K562 (cell line): ENCODE measurements at regions not wholly inside any gene's neighbourhood (a gene's known extent, or its start where the extent isn't known, plus 50 kb on each side); places are given as distances from the start of the nearest gene placed in this dataset.

Experiments used
- CHD2 ChIP-seq: IDR thresholded peaks from 2 replicates; pipeline ENCODE4 v1.6.1; 2011; ENCODE audit warnings: low read depth, low read length
- ELF1 ChIP-seq: fragments of 200-800 bp; sonication (Bioruptor generic); IDR thresholded peaks from 2 replicates; pipeline ENCODE4 v1.6.1; 2016; ENCODE audit warnings: missing genetic modification characterization, missing compliant biosample characterization
- HCFC1 ChIP-seq: IDR thresholded peaks from 2 replicates; pipeline ENCODE4 v1.6.1; 2012; ENCODE audit warnings: low read depth, low read length, improper control_type of control experiment
- IRF2 ChIP-seq: sonication (generic); formaldehyde crosslinking; IDR thresholded peaks from 2 replicates; pipeline ENCODE4 v1.8.1; 2022; ENCODE audit warnings: mild to moderate bottlenecking, missing genetic modification reagents
- MXI1 ChIP-seq: IDR thresholded peaks from 2 replicates; pipeline ENCODE4 v1.6.1; 2011; ENCODE audit warnings: low read depth, mild to moderate bottlenecking, improper control_type of control experiment, low read length
- POLR2AphosphoS5 ChIP-seq: IDR thresholded peaks from 2 replicates; pipeline ENCODE4 v1.6.1; 2011; ENCODE audit warnings: mild to moderate bottlenecking, low read depth, low read length, moderate library complexity; ENCODE audit not compliant: control insufficient read depth, insufficient read depth
- SPI1 ChIP-seq: IDR thresholded peaks from 2 replicates; pipeline ENCODE4 v1.6.1; 2011; ENCODE audit warnings: low read depth, low read length, control low read depth, borderline replicate concordance
- USF2 ChIP-seq: sonication (generic); formaldehyde crosslinking; IDR thresholded peaks from 2 replicates; pipeline ENCODE4 v1.5.0; 2020; ENCODE audit warnings: missing genetic modification reagents
- ZNF311 ChIP-seq: fragments of 250-450 bp; sonication (Bioruptor Pico); IDR thresholded peaks from 2 replicates; pipeline ENCODE4 v1.4.0; 2020; ENCODE audit warnings: mild to moderate bottlenecking, moderate library complexity

GRCh38 chr5:89372176-89372575 lies 489.2 kb upstream of the MEF2C start:
- no peak for TF ChIP-seq CHD2
- TF ChIP-seq ZNF311: no peak
- TF ChIP-seq POLR2AphosphoS5: no peak
- TF ChIP-seq ELF1 (tag): no peak
- no peak for TF ChIP-seq USF2 (CRISPR knock-in tag)
- no peak for TF ChIP-seq IRF2 (CRISPR knock-in tag)
- no peak for TF ChIP-seq SPI1
- TF ChIP-seq HCFC1: no peak
- TF ChIP-seq MXI1: no peak
